Uterus (tissue), 2 donors: ENCODE measurements at regions not wholly inside any gene's neighbourhood (a gene's known extent, or its start where the extent isn't known, plus 50 kb on each side); places are given as distances from the start of the nearest gene placed in this dataset.

Experiments
- CTCF ChIP-seq, 4 experiments: fragments of 200-600 bp in 2 of 4; fragments of 450-650 bp in 2 of 4; sonication (generic) in 2 of 4; IDR thresholded peaks; one replicate each; pipeline ENCODE4 v1.5.1; 2016 to 2019; ENCODE audit warnings: antibody characterized with exemption in 4 of 4, mild to moderate bottlenecking in 2 of 4, moderate library complexity in 1 of 4
- POLR2A ChIP-seq, 2 donors: fragments of 450-650 bp; IDR thresholded peaks; one replicate each; pipeline ENCODE4 v1.6.1; 2016; ENCODE audit warnings: antibody characterized with exemption in 2 of 2, mild to moderate bottlenecking in 1 of 2, moderate library complexity in 1 of 2

- no peak for TF ChIP-seq CTCF (IDR thresholded peaks at IDR 0.05)
- no peak for TF ChIP-seq POLR2A (IDR thresholded peaks at IDR 0.05)
Observed at GRCh38 chr2:126795656-126796055, 103.0 kb upstream of the TEX51 start.
